ENCODE measurements at regions not wholly inside any gene's neighbourhood (a gene's known extent, or its start where the extent isn't known, plus 50 kb on each side); places are given as distances from the start of the nearest gene placed in this dataset.
"Not testable (repeated sequence)": the region's sequence is repeated elsewhere in the genome, so short reads cannot be mapped to it uniquely, and the experiment has no call there.

GRCh38 chr2:111254916-111255315 lies 134.2 kb downstream of the BCL2L11 start:
- not testable (repeated sequence) for TF ChIP-seq CTCF (IDR thresholded peaks at IDR 0.05; ENCODE audit: poor library complexity); EZH2phosphoT487 (IDR thresholded peaks at IDR 0.05; ENCODE audit: low read depth, severe bottlenecking, unreplicated experiment)
